HG03095 (cell line): ENCODE measurements at regions not wholly inside any gene's neighbourhood (a gene's known extent, or its start where the extent isn't known, plus 50 kb on each side); places are given as distances from the start of the nearest gene placed in this dataset.

Source experiments
- ATAC-seq: cut with Tn5 transposase; IDR thresholded peaks from one replicate; pipeline ENCODE4 v1.9.1; 2021; ENCODE audit warnings: moderate library complexity; ENCODE audit not compliant: unreplicated experiment

DNA sequence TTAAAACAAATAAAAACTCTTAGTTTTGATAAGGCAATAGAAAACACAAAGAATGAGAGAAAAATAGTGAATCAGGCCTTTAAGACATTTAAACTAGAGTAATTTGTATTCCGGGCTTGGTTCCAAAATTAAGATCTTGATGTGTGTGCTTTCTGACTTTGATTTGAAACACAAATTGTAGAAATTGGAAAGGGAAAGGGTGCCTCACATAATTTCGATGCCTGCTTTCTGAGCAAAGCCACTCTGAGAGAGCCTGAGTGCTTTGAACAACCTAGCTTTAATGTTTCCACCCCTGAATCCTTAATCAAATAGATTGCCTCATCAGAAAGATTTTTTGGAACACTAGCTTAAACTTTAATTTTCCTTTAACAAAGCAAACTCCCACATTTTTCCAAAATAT, 666.8 kb downstream of the PCDH18 start:
- no peak for ATAC-seq

DNA sequence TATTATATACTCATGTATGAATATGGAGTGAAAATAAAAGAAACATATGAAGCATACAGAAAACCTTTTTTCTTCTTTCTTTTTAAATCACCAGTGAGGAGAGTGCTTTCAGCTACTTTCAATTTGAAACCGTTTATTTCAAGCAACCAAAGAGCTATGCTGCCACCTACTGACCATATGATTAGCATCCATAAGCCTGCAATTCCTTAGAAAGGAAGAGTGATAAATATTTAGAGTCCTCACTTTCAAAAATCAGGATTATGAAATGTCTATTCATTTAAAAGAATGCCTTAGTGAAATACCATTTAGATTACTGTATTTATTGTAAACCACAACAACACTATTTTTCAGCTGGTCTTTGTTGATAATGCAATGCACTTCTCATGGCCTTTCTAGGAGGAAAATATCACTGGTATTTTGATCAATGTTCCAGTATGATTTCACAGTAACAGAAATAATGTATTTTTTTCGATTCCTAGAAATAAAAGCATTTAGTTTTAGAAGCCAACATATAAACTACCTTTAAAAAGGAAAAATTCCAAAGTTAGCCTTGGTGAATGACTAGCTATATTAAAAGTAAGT, 667.6 kb downstream of the PCDH18 start:
- ATAC-seq = peak; percentile 88

DNA sequence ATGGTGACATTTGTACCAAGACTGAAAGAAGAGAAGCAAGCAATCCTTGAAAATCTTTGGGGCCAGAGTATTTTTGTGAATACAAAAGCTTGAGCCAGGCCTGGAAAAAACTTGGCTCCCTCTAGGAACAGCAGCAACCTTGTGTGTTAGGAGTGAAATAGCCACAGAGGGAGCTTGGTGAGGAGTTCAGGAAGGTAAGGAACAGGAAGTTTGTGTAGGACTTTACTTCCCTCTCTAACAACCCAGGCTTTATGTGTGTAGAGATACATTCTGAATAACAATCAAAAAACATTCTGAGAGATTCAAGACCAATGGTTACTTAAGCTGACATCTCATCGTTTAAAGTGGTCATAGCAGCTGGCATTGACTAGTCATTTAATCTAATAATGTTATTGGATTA, 668.5 kb downstream of the PCDH18 start:
- no peak for ATAC-seq

DNA sequence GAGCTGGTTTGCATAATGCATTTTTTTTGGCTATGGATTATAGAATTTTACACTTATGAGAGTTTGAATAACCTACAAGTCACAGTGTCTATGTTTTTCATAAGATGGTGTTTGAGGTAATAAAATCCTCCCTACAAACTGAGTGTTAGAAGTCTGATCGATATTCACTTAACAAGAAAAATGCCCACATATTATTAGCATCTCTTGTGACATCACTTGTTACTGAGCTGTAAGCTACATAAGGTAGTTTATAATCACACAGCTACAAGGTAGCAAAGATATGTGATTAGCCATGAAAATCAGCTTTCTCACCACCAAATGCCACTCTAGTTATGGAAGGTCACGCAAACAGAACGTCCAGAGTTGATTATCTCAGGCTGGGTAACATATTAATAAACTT, 669.6 kb downstream of the PCDH18 start:
- no peak for ATAC-seq

DNA sequence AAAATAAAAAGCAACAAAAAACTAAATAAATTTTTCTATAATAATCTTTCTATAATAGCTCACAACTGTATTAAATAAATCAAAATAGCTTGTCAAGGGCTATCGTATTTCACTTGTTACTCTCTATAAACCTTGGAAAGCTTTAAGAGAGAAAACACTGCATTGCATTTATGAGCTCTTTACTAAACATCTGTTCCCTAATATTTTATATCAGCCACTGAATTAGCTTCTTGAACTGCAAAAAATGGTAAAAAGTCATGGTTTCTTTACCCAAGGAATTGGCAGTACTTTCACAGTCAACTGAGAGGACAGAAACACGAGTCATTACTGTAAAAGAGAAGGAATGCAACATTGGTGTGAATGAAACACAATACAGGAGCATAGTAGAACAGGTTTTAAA, 671.2 kb downstream of the PCDH18 start:
- ATAC-seq = no peak

DNA sequence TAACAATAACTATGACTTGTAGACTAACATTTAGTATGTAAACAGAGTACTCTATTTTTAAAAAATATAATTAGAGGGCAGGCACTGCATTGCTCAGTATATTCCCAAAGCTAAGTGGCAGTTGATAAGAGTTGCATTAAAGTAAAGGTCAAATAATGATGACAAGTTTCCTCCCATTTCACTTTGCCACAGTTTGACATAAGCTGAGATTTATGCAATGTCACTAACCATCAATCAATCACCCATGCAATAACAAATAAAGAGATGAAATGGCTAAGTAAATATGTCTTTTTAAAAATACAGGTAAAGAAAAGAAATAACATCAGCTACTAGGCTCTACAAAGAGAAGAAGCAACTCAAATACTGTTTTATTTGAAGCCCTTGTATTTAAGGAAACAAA, 673.4 kb downstream of the PCDH18 start:
- no peak for ATAC-seq

DNA sequence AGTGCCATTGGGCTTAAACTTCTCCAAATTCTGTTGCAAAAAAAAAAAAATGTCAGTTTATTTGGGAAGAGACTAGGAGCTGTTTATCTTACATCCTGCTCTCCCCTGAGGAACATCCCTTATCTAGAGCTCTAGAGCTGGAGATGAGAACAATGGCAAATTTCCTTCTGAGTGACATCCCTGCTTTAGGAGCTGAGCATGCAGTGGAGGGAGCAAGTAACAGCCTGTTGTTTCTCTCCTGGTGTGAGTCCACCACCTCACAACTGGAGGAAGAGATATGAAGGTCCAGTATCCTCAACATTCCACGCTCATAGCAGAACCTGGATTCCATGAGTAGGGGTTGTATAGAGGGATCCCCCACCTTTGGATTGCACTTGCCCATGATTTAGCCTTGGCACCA, 676.4 kb downstream of the PCDH18 start:
- ATAC-seq = no peak

DNA sequence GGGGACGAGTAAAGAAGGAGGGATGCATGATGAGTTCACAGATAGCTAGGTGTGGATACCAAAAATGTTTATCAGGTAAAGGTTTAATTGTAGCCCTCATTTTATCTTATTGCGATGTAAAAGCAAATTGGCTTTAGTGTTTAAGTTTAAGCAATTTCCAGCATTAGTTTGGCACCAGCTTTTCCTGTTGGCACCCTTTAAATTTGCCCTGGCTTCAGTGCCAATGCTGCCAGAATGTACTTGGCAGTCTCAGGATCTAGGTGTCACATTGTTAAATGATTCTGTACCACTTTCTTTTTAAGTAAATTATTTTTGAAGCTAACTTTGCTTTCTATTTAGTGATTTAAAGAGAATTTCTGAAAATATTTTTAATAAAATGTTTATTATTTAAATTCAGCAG, 681.8 kb downstream of the PCDH18 start:
- no peak for ATAC-seq

DNA sequence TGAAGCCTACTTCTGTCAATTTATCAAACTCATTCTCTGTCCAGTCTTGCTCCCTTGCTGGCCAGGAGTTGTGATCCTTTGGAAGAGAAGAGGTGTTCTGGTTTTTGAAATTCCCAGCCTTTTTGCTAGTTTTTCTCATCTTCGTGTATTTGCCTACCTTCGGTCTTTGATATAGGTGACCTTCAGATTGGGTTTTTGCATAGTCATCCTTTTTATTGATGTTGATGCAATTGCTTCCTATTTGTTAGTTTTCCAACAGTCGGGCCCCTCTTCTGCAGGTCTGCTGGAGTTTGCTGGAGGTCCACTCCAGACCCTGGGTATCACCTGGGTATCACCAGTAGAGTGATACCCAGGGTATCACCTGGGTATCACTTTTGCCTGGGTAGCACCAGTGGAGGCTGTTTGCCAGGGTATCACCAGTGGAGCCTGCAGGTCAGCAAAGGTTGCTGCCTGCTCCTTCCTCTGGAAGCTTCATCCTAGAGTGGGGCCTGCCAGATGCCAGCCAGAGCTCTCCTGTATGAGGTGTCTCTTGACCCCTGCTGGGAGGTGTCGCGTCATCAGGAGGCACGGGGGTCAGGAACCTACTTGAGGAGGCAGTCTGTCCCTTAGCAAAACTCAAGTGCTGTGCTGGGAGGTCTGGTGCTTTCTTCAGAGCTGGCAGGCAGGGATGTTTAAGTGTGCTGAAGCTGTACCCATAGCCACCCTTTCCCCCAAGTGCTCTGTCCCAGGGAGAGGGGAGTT, 684.2 kb downstream of the PCDH18 start:
- no peak for ATAC-seq

DNA sequence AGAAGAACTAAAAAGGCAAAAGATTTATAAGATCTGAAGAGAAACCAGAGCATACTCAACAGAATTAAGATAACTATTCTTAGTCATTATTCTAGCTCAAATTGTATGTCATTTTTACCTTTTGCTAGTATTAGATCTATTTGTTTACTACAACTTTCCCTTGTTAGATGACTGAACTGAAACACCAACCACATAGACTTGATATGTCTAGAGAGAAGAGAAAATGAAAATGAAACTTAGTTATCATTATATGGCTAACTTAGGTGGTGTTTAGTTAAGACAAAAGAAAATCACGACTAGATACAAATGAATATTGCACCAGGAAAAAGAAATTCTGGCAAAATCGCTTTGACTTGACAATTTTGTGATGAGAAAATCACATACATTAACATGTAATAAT, 690.8 kb downstream of the PCDH18 start:
- ATAC-seq = peak; percentile 85

DNA sequence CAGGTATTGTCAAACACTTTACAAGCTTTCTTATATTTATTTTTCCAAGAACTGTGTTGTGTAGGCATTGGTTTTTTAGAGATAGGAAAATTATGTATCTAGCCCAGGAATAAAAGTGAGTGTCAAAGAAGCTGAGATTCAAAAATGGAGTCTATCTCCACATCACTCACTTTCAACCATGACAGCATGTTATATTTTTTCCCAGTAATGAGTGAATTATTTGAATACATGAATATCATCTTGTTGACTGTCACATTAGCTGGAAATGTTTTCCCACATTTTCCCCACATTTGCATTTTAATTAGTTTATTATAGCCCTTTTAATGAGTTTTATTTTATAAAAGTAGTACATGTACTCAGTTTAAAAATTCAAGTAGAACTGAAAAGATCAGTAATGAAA, 693.7 kb downstream of the PCDH18 start:
- no peak for ATAC-seq

DNA sequence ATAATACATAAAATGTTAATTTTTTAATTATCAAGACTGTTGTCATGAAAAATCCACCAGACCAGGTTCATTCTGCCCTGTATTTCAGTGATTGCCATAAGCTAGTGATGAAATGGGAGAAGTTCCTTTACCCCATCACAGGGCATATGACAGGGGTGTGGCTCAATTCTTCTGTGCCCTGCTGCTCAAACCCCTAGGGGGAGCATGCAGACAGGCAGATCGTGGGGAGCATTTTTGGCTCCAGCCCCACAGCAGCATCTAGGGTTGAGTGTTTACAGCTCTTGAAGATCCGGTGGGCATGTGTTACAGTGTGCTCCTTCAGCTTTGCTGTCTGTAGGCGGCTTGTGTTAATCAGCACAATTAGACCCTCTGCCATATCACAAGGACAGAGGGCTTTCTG, 700.7 kb downstream of the PCDH18 start:
- no peak for ATAC-seq

DNA sequence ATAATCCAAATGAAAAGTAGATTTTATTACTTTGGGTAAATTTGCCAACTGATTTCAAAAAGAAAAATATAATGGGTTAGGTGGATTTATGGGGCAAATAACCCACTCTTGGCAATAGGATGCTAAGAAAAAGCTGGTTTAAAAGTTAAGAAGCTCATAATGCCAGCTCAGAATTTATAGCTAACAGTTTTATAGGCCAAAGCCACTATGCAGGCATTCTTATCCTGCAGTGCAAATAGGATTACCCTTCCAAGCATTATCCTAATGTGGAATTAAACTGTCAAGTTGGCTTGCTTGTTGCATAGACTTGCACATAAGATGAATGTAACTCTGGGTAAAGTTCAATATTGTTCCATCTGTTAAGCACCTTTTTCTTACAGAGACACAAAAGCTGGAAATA, 703.0 kb downstream of the PCDH18 start:
- ATAC-seq = no peak

DNA sequence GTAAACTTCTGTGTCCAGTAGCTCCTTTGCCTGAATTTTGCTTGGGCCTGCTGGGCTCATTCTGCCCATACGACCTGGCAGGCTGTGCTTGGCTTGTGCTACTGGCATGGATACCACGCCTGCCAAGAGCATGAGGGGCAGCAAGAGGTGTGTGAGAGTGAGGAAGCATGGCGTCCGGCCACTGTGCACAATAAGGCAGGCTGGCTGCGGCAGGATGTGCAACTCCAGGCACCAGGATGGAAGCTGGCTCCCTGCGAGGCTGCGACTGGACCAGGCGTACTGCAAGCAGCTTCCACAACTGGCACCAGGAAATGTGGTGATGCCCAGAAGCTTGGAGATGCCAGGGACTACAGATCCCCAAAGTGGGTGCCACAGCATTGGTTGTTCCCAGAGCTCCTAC, 709.3 kb downstream of the PCDH18 start:
- ATAC-seq = no peak

DNA sequence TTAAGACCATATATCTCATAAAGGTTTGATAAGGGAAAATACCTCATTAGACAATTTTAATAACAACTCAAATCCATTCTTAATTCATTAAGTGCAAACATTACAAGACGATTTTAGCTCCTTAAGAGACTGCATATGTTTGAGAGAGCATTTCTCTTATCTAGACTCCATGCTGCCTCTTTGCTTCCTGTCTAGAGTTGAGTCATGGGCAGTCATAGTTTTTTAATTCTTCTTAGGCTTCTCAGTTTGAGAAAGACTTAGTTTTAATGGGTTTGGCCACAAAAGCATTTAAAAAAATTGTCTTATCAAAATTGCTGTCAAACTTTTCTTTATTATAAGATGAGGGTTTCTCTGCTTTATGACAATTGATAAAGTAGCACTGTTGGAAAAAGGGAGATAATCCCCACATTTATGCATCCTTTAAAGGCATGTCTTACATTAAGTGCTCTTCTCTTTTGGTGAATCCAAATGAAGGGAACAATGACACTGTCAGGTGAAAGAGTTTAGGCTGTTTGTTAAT, 713.4 kb downstream of the PCDH18 start:
- ATAC-seq = no peak

DNA sequence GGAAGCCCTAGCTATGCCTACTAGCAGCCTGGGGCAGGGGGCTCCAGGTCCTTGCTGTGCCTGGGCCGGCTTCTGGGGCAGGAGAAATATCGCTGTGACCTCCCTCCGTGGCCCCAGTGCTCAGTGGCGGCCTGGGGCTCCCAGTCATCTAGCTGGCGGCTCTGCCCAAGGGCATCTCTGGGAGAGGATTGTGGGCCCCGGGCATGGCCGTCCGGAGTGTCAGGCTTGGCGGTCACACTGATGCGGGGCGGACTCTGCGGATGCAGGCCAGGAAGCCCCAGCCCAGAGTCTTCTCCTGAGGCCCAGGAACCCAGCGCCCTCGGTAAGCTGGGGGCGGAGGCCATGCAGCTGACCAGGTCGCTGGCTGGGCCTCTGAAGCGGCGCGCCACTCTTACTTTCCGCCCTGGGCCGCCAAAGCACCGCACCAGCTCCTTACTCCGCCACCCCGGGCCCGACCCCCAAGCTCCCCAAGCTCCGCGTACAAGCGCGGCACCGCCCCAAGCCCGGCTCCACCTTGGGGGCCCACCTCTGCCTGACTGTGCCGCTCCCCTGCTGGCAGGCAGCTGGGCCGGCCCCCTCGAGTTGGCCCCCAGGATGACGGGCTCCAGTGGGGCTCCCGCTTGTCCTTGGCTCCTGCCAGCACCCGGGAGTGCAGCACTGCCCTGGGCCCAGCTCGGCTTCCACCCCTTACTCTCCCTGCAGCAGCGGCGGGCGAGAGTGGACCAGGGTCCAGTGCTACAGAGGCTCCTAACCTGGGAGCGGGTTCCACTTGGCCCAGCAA, 720.0 kb downstream of the PCDH18 start:
- no peak for ATAC-seq

DNA sequence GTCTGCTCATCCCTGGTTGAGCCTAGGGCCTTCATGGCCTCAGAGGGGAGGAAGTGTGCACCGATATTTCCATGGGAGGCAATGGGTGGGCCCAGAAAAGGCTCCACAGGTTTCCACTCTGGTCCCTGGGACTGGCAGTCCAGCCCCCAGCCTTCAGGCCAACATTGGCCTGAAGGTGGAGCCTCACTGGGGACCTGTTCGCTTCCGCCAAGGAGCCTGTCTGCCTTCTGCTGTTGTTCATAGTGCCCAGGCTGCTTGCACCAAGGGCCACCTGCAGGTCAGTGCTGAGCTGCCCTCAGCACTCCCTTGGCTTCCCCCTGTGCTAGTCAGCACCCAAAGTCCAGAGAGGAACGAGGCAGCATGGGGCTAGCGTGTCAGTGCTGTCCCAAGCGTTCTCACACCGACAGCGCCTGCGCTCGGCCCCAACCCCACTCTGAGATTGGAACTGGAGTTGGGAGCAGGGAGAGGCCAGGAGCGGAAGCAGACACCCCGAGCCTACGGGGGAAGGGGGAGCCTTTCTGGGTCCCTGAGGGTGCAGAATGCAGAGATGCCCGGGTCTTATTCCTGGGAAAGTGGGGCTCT, 720.7 kb downstream of the PCDH18 start:
- no peak for ATAC-seq

DNA sequence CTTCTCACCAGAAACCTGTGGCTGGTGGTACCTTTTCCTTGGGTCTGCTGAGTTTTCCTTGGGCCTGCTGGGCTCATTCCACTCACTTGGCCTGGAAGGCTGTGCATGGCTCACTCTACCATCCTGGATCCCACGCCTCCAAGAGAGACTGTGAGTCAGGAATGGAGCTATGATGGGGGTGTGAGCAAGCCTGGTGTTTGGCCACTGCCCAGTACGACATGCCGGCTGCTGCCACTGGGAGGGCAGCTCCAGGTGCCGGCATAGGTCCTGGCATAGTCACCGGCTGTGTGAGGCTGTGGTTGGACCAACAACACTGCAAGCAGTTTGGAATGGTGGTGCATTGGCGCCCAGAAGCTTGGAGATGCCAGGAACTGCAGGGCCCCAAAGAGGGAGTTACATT, 721.7 kb downstream of the PCDH18 start:
- no peak for ATAC-seq

DNA sequence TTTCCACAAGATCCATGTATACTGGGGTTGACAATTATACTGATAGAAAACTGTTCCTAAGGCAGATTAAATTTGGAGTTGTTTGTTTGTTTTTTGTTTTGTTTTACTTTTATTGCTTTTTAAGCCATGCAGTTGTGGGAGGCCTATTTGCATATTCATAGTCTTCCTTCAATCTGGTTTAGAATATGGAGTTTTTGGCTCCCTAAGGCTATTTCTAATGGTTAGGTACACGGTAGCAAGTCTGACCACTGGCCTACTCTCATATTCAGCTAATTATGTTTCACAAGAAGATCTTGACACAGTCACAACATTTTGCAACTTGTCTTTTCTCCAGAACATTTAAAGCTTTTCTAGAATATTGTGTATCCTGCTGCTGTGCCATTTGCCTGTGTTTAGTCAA, 725.5 kb downstream of the PCDH18 start:
- ATAC-seq = no peak

DNA sequence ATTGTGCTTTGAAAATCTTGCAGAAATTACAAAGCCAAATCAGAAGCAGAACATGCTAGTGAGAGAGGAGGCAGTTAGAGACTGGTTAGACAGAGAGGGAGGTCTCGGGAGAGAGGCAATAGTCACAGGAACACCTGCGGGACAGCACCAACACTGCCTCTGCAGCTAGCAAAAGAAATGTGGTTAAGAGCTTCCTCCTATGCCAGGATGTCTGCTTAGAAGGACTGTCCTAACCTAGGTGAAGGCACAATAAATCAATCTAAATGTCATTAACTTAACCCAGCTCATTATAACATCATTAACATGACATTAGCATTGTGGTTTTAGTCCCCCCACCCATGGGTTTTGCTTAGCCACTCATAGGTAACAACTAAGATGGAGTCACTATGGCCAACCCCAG, 726.7 kb downstream of the PCDH18 start:
- ATAC-seq = no peak

DNA sequence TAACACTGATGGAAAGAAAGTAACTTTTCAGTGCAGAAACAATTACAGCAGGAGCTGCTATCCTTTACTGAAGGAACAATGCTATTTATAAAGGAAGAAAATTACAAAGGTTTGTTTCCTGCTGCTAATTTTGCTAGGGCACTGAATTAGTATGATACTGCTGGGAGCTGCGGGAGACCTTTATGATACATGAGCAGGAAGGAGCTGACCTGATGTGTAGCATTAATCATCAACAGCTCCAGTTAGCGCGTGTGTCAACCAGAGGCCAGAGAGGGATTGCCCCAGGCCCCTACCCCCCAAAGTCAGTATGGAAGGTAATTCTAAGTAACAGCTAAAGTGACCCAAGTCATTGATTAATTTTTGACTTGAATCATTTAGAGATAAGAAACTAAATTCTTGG, 728.9 kb downstream of the PCDH18 start:
- no peak for ATAC-seq

DNA sequence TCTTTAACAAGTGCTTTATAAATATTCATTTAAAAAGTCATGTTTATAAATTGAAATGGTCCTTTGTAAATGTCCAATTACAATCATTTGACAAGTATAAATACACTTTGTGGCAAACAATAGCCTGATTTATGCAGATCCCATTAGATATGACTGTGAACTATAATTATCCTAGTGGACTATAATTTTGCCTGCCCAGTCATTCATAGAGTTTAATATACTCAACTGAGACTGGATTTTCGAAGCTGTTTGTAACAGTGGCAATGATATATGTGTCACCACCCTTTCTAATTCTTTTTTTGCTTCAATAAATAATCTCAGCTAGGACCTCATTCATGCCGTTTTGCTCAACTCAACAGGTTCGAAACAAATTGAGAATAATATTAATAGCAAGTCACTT, 732.0 kb downstream of the PCDH18 start:
- no peak for ATAC-seq
